Gastrocnemius medialis (tissue), 4 donors: ENCODE measurements at regions not wholly inside any gene's neighbourhood (a gene's known extent, or its start where the extent isn't known, plus 50 kb on each side); places are given as distances from the start of the nearest gene placed in this dataset.

ENCODE experiments used
- ATAC-seq, 2 donors: fragments of 150-250 bp; one replicate each; pipeline ENCODE4 v1.9.1; 2016
- DNase-seq, 2 donors: peaks; one replicate each; pipeline ENCODE4 v3.0.0-alpha.2; 2019
- H3K27ac ChIP-seq, 4 donors: fragments of 200-600 bp; sonication (generic); 1 replicate in 1 of 4; 2 replicates in 3 of 4; pipeline ENCODE4 v1.5.1; 2016 to 2018; ENCODE audit warnings: mild to moderate bottlenecking in 2 of 4, moderate library complexity in 1 of 4
- H3K27me3 ChIP-seq, 3 donors: fragments of 200-600 bp; sonication (generic) in 2 of 3; 1 replicate in 1 of 3; 2 replicates in 2 of 3; pipeline versions ENCODE4 v1.5.1 to v1.6.0; 2016 to 2019; ENCODE audit warnings: mild to moderate bottlenecking in 1 of 3, moderate library complexity in 1 of 3
- H3K36me3 ChIP-seq, 2 donors: fragments of 200-600 bp; sonication (generic) in 1 of 2; one replicate each; pipeline ENCODE4 v1.5.1; 2017 to 2018
- H3K4me1 ChIP-seq, 2 donors: fragments of 200-600 bp; sonication (generic) in 1 of 2; one replicate each; pipeline ENCODE4 v1.5.1; 2016 to 2017; ENCODE audit warnings: mild to moderate bottlenecking in 2 of 2
- H3K4me3 ChIP-seq, 4 donors: fragments of 200-600 bp; sonication (generic) in 3 of 4; 1 replicate in 1 of 4; 2 replicates in 3 of 4; pipeline ENCODE4 v1.5.1; 2016 to 2019; ENCODE audit warnings: mild to moderate bottlenecking in 2 of 4
- H3K9me3 ChIP-seq, 3 donors: fragments of 200-600 bp; sonication (generic) in 2 of 3; 1 replicate in 1 of 3; 2 replicates in 2 of 3; pipeline ENCODE4 v1.5.1; 2016 to 2019
- POLR2A ChIP-seq, 2 donors: fragments of 450-650 bp; IDR thresholded peaks; one replicate each; pipeline ENCODE4 v1.6.1; 2017; ENCODE audit warnings: antibody characterized with exemption in 2 of 2, mild to moderate bottlenecking in 2 of 2, moderate library complexity in 2 of 2
- in situ Hi-C, 4 donors: fragments of 200-750 bp; cut with MboI; loops; one replicate each; pipeline versions ENCODE4 v1.15.0 to v1.8.0; 2017; ENCODE audit warnings: low sequenced_read_pairs in 4 of 4
- intact Hi-C: fragments of 100-400 bp; cut with DNase I; formaldehyde crosslinking; loops from one replicate; pipeline ENCODE4 v1.15.1; 2023; ENCODE audit warnings: low total_unique reads
- TF ChIP-seq, protein P1 (sequence below), 5 experiments: fragments of 450-650 bp in 3 of 5; fragments of 200-600 bp in 2 of 5; sonication (generic) in 2 of 5; IDR thresholded peaks in 4 of 5; conservative IDR thresholded peaks in 1 of 5; 1 replicate in 4 of 5; 2 replicates in 1 of 5; pipeline ENCODE4 v1.5.1; 2016 to 2019; ENCODE audit warnings: antibody characterized with exemption in 5 of 5, mild to moderate bottlenecking in 3 of 5, moderate library complexity in 3 of 5

DNA sequence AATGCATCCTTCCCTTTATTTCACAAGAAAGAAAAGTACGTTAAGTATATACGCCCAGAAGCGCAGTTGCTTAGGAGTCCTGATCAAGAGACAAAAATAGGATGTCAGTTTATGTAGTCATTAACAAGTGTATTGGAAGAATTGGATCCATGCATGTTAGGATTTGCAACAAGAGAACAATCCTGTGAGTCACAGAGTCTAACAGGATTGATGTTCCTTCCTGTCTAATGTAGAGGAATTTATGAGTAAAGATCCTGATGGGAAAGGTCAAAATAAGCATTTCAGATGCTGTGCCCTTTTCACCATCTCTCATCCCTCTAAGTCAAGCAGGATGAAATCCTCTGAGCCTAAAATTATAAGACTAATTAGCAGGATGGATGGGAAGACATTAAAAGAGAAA, 406.0 kb upstream of the GRIA1 start:
- intact Hi-C loops, result no loop called here
- H3K36me3 ChIP-seq, result no peaks in the 10 kb centered on the region
- no peaks in the 10 kb centered on the region for H3K9me3 ChIP-seq
- H3K27me3 ChIP-seq, result no peaks in the 10 kb centered on the region
- no peak overlapping the region for H3K27ac ChIP-seq
- DNase-seq (no peak), ATAC-seq (no peak)
- in situ Hi-C loops, result no loop called here
- no peaks in the 10 kb centered on the region for H3K4me1 ChIP-seq
- TF ChIP-seq POLR2A (IDR thresholded peaks at IDR 0.05), result no peak
- TF ChIP-seq, protein P1, sequence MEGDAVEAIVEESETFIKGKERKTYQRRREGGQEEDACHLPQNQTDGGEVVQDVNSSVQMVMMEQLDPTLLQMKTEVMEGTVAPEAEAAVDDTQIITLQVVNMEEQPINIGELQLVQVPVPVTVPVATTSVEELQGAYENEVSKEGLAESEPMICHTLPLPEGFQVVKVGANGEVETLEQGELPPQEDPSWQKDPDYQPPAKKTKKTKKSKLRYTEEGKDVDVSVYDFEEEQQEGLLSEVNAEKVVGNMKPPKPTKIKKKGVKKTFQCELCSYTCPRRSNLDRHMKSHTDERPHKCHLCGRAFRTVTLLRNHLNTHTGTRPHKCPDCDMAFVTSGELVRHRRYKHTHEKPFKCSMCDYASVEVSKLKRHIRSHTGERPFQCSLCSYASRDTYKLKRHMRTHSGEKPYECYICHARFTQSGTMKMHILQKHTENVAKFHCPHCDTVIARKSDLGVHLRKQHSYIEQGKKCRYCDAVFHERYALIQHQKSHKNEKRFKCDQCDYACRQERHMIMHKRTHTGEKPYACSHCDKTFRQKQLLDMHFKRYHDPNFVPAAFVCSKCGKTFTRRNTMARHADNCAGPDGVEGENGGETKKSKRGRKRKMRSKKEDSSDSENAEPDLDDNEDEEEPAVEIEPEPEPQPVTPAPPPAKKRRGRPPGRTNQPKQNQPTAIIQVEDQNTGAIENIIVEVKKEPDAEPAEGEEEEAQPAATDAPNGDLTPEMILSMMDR (IDR thresholded peaks at IDR 0.05 in 4 of 5, conservative IDR thresholded peaks at IDR 0.05 in 1 of 5), result no peak
- H3K4me3 ChIP-seq, result no peak overlapping the region

DNA sequence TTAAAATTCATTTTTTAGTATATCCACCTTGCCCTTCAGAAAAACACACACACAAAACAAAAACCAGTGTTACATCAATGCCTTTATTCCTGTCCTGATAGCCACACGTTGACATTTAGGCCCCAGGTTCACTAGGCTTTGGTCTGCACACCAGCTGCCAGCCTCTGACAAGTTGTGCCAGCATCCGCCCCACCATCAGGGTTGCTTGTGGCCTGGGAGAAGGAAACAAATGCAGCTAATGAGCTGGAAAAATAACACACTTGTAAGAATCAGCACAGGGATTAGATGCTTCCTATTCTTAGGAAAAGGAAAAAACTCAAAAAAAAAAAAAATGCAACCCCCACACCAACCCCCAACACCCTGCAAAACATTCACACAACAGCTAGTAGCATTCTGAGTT, 404.0 kb upstream of the GRIA1 start:
- DNase-seq (no peak), ATAC-seq (no peak)
- no peaks in the 10 kb centered on the region for H3K36me3 ChIP-seq
- in situ Hi-C loops (no loop called here), intact Hi-C loops (no loop called here)
- TF ChIP-seq, protein P1 (IDR thresholded peaks at IDR 0.05 in 4 of 5, conservative IDR thresholded peaks at IDR 0.05 in 1 of 5), result no peak
- TF ChIP-seq POLR2A (IDR thresholded peaks at IDR 0.05), result no peak
- H3K9me3 ChIP-seq, result no peaks in the 10 kb centered on the region
- no peak overlapping the region for H3K27ac ChIP-seq
- H3K4me1 ChIP-seq, result no peaks in the 10 kb centered on the region
- H3K4me3 ChIP-seq, result no peak overlapping the region
- no peaks in the 10 kb centered on the region for H3K27me3 ChIP-seq

DNA sequence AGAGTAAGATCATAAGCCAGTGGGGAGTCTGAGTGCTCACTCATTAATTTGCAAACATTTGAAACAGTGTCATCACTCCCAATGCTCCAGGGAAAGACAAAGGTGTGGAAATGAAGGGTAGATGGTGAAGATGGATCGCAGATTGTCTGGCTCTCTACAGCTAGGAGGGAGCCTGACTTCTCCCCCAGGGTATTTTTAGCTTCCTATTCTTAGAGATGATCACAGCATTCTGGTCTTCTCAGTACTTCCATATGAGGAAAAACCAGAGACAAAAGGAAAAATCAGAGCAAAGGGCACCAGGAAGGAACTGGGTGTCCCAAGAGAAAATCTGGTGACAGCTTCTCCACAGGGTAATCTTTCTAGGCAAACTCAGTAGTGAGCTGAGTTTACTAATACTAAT, 401.9 kb upstream of the GRIA1 start:
- no peaks in the 10 kb centered on the region for H3K4me1 ChIP-seq
- no peaks in the 10 kb centered on the region for H3K9me3 ChIP-seq
- no peak for DNase-seq
- no peak for TF ChIP-seq POLR2A (IDR thresholded peaks at IDR 0.05)
- TF ChIP-seq, protein P1 (IDR thresholded peaks at IDR 0.05 in 4 of 5, conservative IDR thresholded peaks at IDR 0.05 in 1 of 5), result no peak
- no peaks in the 10 kb centered on the region for H3K27me3 ChIP-seq
- H3K36me3 ChIP-seq, result no peaks in the 10 kb centered on the region
- in situ Hi-C loops (no loop called here), intact Hi-C loops (no loop called here)
- ATAC-seq, result no peak
- no peak overlapping the region for H3K4me3 ChIP-seq
- H3K27ac ChIP-seq, result no peak overlapping the region

- intact Hi-C loops, result no loop called here
- H3K4me3 ChIP-seq, result no peak overlapping the region
Measured at GRCh38 chr5:153094333-153094732, 396.1 kb upstream of the GRIA1 start.

DNA sequence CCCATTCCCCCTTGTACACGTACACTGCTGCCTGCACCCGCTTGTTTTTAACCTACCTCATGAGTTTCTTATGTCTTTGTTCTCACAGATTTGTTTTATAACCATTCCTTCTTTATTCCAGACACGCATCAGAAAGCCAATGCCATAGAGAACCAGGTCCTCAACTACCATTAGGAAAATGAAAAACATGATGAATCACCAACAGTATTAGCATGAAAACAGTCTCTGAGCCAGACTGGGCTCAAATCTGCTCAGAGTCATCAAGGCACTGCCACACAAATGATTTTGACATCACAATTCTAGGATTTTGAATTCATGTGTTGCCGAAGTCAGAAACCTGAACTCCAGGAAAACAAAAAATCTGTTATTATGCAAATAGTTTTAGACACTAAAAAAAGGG, 394.1 kb upstream of the GRIA1 start:
- Histone ChIP-seq H3K4me3 (no peak overlapping the region), H3K4me1 (no peaks in the 10 kb centered on the region), H3K27ac (no peak overlapping the region), H3K9me3 (no peaks in the 10 kb centered on the region), H3K27me3 (no peaks in the 10 kb centered on the region), H3K36me3 (no peaks in the 10 kb centered on the region)
- intact Hi-C loops, result no loop called here
- DNase-seq (no peak), ATAC-seq (no peak)
- TF ChIP-seq POLR2A (IDR thresholded peaks at IDR 0.05), result no peak
- TF ChIP-seq, protein P1 (IDR thresholded peaks at IDR 0.05 in 4 of 5, conservative IDR thresholded peaks at IDR 0.05 in 1 of 5), result no peak
- in situ Hi-C loops, result no loop called here

More at GRCh38 chr5:153094333-153094732, 396.1 kb upstream of the GRIA1 start:
- in situ Hi-C loops, result no loop called here
- H3K27ac ChIP-seq, result no peak overlapping the region
- no peaks in the 10 kb centered on the region for H3K4me1 ChIP-seq
- ATAC-seq (no peak), DNase-seq (no peak)
- TF ChIP-seq POLR2A (IDR thresholded peaks at IDR 0.05), result no peak
- TF ChIP-seq, protein P1 (IDR thresholded peaks at IDR 0.05 in 4 of 5, conservative IDR thresholded peaks at IDR 0.05 in 1 of 5), result no peak
- no peaks in the 10 kb centered on the region for H3K27me3 ChIP-seq
- no peaks in the 10 kb centered on the region for H3K9me3 ChIP-seq
- H3K36me3 ChIP-seq, result no peaks in the 10 kb centered on the region
